ENCODE measurements at regions not wholly inside any gene's neighbourhood (a gene's known extent, or its start where the extent isn't known, plus 50 kb on each side); places are given as distances from the start of the nearest gene placed in this dataset.

DNA sequence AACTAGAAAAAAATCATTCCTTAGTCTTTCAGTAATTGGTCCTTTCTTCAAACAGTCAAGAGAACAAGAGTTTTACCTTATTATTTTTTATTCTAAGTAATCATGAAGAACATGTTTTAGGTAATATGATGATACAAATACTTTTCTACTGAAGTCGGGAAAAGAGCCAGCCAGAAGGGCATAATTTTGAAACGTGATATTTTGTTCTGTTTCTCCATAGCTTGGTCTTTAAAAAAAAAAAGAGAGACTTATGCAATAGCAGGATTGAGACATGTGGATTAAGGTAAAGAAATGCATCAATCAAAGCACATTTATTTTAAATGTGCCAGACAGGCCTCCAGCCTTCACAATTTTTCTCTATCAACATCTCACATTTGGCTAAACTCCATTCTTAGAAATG is 1016.8 kb downstream of the CNTNAP5 start:
- H3K36me3 ChIP-seq, result no peaks in the 10 kb centered on the region
- WGBS, 2 donors (ENCODE audit: low coverage in 1 of 2), result 23 to 41% methylated on average over 2 of the region's 2 CpGs
- TF ChIP-seq POLR2AphosphoS5 (IDR thresholded peaks at IDR 0.05) (no peak), EP300 (IDR thresholded peaks at IDR 0.05) (no peak), POLR2A (IDR thresholded peaks at IDR 0.05) (no peak)
- TF ChIP-seq, protein P1, sequence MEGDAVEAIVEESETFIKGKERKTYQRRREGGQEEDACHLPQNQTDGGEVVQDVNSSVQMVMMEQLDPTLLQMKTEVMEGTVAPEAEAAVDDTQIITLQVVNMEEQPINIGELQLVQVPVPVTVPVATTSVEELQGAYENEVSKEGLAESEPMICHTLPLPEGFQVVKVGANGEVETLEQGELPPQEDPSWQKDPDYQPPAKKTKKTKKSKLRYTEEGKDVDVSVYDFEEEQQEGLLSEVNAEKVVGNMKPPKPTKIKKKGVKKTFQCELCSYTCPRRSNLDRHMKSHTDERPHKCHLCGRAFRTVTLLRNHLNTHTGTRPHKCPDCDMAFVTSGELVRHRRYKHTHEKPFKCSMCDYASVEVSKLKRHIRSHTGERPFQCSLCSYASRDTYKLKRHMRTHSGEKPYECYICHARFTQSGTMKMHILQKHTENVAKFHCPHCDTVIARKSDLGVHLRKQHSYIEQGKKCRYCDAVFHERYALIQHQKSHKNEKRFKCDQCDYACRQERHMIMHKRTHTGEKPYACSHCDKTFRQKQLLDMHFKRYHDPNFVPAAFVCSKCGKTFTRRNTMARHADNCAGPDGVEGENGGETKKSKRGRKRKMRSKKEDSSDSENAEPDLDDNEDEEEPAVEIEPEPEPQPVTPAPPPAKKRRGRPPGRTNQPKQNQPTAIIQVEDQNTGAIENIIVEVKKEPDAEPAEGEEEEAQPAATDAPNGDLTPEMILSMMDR (IDR thresholded peaks at IDR 0.05), result no peak
- H3K27ac ChIP-seq, result no peak overlapping the region
- H3K27me3 ChIP-seq, result no peaks in the 10 kb centered on the region
- no peaks in the 10 kb centered on the region for H3K9me3 ChIP-seq
- H3K4me3 ChIP-seq, result no peak overlapping the region
- no peak for ATAC-seq
- peaks cover 0 to 13% (median 0%) of the 10 kb centered on the region in 3 donors for H3K4me1 ChIP-seq

GRCh38 chr2:125042727-125043126 is 1017.6 kb downstream of the CNTNAP5 start:
- Histone ChIP-seq H3K9me3 (no peaks in the 10 kb centered on the region), H3K4me1 (peaks cover 0 to 13% (median 0%) of the 10 kb centered on the region in 3 donors), H3K27me3 (no peaks in the 10 kb centered on the region), H3K4me3 (no peak overlapping the region), H3K27ac (no peak overlapping the region), H3K36me3 (no peaks in the 10 kb centered on the region)
- ATAC-seq, result no peak
- TF ChIP-seq, protein P1 (IDR thresholded peaks at IDR 0.05), result no peak
- TF ChIP-seq POLR2AphosphoS5 (IDR thresholded peaks at IDR 0.05) (no peak), POLR2A (IDR thresholded peaks at IDR 0.05) (no peak), EP300 (IDR thresholded peaks at IDR 0.05) (no peak)

DNA sequence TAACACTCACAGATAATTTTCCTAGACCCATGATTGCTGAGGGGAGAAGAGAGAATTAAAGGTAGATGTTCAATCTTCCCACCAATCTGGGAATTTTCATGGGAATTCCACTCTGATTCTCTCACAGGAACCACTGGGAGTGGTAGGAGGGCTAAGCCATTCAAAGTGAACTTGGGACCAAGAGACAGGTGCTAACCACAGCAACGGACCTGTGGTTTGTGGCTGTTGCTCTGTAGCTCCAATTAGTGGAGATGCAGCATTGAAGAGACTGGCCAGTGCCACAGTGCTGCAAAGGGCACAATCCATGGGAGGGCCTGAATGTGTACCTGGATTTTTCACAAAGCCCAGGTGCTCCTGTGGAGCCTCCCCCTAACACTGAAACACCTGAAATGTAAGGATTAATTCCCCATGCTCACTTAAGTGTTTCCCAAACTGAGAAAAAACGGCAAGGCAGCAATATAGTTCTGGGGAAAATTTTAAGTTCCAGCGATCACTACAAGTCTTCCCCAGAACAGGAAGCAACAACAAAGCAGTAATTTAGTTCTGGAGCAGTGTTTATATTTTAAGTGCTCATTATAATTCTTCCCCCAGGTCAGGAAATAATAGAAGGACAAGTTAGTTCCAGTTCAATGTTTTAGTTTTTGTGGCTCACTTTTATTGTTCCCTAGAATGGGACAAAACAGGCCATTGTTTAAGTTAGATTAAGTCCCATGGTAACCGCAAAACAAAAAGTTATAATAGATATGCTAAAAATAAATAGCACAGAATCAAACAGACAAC is 1045.8 kb downstream of the CNTNAP5 start:
- Histone ChIP-seq H3K4me1 (no peaks in the 10 kb centered on the region), H3K9me3 (peaks cover 0 to 14% (median 0%) of the 10 kb centered on the region in 3 donors), H3K4me3 (no peak overlapping the region), H3K36me3 (no peaks in the 10 kb centered on the region), H3K27me3 (no peaks in the 10 kb centered on the region), H3K27ac (no peak overlapping the region)
- no peak for ATAC-seq
- TF ChIP-seq POLR2A (IDR thresholded peaks at IDR 0.05) (no peak), POLR2AphosphoS5 (IDR thresholded peaks at IDR 0.05) (no peak), EP300 (IDR thresholded peaks at IDR 0.05) (no peak)
- TF ChIP-seq, protein P1 (IDR thresholded peaks at IDR 0.05), result no peak
- 68 to 77% methylated on average over 3 of the region's 4 CpGs for WGBS, 2 donors (ENCODE audit: low coverage in 1 of 2)

GRCh38 chr2:125073440-125073839 is 1048.4 kb downstream of the CNTNAP5 start:
- no peak for TF ChIP-seq POLR2A (IDR thresholded peaks at IDR 0.05)
- TF ChIP-seq POLR2AphosphoS5 (IDR thresholded peaks at IDR 0.05), result no peak
- TF ChIP-seq, protein P1 (IDR thresholded peaks at IDR 0.05), result no peak
- no peak for TF ChIP-seq EP300 (IDR thresholded peaks at IDR 0.05)
- no peak overlapping the region for H3K27ac ChIP-seq
- ATAC-seq, result no peak
- 88 to 94% methylated on average over 3 of the region's 3 CpGs for WGBS, 2 donors (ENCODE audit: low coverage in 1 of 2)
- no peaks in the 10 kb centered on the region for H3K36me3 ChIP-seq
- H3K27me3 ChIP-seq, result no peaks in the 10 kb centered on the region
- no peaks in the 10 kb centered on the region for H3K4me1 ChIP-seq
- H3K4me3 ChIP-seq, result no peak overlapping the region
- peaks cover 0 to 14% (median 0%) of the 10 kb centered on the region in 3 donors for H3K9me3 ChIP-seq

DNA sequence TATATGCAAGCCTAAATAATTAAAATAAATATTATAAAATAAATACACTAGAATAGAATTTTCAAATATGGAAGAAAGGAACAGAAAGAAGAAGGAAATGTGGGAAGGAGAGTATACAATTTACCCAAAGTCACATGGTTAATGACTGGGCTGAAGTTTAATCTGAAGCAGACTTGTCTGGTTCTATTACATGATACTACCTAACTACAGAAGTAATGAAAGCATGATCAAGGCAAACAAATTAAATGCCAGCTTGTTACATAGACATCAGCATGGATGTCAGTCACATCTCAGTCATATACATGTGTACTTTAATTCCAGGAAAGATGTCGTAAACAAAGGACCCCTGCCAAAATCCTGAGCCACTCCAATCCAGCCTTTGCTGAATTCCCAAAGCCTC is 1060.8 kb downstream of the CNTNAP5 start:
- TF ChIP-seq EP300 (IDR thresholded peaks at IDR 0.05), result no peak
- no peak for TF ChIP-seq POLR2AphosphoS5 (IDR thresholded peaks at IDR 0.05)
- TF ChIP-seq, protein P1 (IDR thresholded peaks at IDR 0.05), result no peak
- no peak for TF ChIP-seq POLR2A (IDR thresholded peaks at IDR 0.05)
- 50 to 83% methylated on average over 1 of the region's 1 CpG for WGBS, 2 donors (ENCODE audit: low coverage in 1 of 2)
- no peak for ATAC-seq

More for the DNA sequence above, 1060.8 kb downstream of the CNTNAP5 start:
- Histone ChIP-seq H3K4me1 (no peaks in the 10 kb centered on the region), H3K4me3 (no peak overlapping the region), H3K27me3 (no peaks in the 10 kb centered on the region), H3K27ac (no peak overlapping the region), H3K36me3 (no peaks in the 10 kb centered on the region), H3K9me3 (no peaks in the 10 kb centered on the region)
